Kidney glomerular epithelial cell (primary cell): ENCODE measurements at regions not wholly inside any gene's neighbourhood (a gene's known extent, or its start where the extent isn't known, plus 50 kb on each side); places are given as distances from the start of the nearest gene placed in this dataset.
"Not testable (repeated sequence)": the region's sequence is repeated elsewhere in the genome, so short reads cannot be mapped to it uniquely, and the experiment has no call there.

ENCODE experiments used
- DNase-seq: peaks from one replicate; lab custom pipeline; 2025; lab: John Stamatoyannopoulos, UW

DNA sequence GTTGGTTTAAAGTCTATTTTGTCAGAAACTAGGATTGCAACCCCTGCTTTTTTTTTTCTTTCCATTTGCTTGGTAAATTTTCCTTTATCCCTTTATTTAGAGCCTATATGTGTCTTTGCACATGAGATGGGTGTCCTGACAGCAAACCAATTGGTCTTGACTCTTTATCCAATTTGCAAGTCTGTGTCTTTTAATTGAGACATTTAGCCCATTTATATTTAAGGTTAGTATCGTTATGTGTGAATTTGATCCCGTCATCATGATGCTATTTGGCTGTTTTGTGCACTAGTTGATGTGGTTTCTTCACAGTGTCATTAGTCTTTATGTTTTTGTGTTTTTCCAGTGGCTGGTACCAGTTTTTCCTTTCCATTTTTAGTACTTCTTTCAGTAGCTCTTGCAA, 127.7 kb upstream of the ZNF267 start:
- no peak for DNase-seq

DNA sequence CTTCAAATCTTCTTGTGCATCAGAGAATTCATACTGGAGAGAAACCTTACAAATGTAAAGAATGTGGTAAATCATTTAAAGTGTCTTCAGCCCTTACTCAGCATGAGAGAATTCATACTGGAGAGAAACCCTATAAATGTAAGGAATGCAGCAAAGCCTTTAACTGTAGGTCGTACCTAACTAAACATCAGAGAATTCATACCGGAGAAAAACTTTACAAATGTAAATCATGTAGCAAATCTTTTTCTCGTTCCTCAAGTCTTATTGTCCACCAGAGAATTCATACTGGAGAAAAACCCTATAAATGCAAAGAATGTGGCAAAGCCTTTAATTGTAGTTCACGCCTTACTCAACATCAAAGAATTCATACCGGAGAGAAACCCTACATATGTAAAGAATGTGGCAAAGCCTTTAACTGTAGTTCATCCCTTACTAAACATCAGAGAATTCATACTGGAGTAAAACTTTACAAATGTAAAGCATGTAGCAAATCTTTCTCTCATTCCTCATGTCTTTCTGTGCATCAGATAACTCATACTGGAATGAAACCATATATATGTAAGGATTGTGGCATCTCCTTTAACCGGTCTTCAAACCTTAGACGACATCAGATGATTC, 118.5 kb upstream of the ZNF267 start:
- DNase-seq: no peak

DNA sequence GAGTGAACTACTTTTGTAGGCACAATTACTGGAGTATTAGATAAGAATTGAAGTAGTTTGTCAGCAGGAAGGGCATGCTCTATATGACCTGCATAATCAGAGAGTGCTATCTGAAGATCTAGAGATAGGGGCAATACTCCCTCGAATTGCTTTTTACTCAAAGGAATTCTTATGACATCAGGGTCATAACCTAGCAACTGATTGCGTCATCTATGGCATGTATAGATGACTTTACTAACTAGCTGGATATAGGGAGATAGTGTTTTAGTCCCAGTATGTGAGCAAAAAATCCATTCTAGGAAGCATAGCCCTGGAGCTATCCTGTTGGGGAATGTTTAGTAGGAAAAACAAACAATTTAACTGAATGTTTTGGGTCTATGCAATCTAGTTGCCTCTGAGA, 109.5 kb upstream of the ZNF267 start:
- DNase-seq: no peak

DNA sequence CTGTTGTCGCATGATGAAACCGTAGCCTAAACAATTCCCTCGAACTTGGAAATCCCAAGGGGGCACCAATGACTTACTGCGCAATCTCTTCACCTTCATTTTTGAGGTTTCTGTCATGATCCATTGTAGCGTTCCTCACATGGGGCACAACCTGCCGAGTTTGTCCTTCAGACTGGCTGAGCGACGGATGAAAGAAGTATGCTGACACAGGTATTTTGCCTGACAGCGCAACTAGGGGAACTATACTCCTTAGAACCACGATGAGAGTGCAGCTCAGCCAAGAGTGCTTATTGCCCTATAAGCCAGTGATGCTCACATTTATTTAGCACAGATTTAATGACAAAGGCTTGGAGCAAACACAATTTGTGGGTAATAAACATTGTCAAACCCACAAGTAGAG, 106.3 kb upstream of the ZNF267 start:
- no peak for DNase-seq

DNA sequence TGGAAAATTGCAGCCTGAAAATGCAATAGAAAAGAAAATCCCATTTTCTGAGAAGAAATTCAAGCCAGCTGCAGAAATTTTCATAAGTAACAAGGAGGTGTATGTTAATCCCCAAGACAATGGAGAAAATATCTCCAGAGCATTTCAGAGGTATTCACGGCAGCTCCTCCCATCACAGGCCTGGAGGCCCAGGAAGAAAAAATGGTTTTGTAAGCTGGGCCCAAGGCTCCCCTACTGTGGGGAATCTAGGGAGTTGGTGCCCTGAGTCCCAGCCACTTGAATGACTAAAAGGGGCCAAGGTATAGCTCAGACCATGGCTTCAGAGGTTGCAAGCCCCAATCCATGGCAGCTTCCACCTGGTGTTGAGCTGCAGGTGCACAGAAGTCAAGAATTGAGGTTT, 93.3 kb upstream of the ZNF267 start:
- DNase-seq: no peak

DNA sequence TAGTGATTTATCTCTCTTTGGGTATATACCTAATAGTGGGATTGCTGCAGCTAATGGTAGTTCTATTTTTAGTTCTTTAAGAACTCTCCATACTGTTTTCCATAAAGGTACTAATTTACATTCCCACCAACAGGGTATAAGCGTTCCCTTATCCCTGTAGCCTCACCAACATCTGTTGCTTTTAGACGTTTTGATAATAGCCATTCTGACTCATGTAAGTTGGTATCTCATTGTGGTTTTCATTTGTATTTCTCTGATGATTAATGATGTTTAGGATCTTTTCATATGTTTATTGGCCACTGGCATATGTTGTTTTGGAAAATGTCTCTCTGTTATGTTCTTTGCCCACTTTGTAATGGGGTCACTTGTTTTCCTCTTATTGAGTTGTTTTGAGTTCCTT, 88.5 kb upstream of the ZNF267 start:
- DNase-seq: no peak

DNA sequence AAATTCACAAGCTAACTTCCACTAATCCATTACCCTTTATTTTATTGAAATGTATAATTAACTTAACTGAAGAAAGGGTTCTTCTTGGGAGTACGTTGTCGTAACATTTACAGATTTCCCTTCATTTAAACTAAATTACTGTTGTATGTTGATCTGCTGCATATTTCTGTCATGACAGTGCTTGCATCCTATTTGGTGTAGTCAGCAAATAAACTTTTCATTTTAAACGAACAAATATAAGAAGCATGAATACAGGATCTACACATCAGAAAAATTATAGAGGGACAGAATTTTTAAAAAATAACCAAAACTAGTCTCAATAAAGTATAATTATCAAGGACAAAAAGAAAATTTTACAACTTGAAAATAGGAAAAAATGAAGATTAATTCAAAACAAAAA, 66.5 kb upstream of the ZNF267 start:
- no peak for DNase-seq

DNA sequence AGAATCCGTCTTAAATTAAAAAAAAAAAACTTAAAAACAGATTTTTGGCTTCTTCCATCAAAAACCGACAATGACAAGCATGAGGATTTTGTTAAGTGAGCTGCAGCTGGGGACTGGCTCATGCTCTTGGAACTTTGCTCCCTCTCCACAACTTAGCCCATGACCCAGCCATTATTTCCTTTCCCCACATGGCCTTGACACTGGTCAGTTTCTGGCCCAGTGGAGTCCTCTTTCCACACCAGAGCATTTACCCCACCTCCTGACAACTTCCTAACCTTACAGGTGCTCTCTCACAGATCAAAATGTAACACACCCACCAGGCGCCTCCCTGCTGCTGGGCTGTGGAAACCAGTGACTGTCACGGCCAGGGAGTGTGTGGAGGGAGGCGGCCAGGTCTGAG, 62.7 kb upstream of the ZNF267 start:
- DNase-seq: no peak

DNA sequence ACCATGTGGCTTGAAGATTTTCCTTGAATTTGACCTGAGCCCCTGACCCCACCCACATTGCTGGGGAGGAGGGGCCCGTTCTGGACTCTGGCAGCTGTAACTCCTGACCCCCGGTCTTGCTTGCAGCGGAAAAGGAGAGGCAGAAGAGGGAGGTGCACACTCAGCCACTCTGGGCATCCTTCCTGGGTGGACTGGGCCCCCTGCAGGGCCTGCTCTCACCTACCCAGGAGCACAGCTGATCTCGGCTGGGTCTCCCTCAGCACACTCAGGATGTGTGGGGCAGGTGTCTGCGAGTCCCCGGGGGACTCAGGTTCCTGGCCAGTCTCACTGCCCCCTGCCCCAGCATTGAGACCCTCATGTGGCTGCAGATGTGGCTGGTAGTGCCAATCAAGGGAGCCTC, 57.5 kb upstream of the ZNF267 start:
- not testable (repeated sequence) for DNase-seq

DNA sequence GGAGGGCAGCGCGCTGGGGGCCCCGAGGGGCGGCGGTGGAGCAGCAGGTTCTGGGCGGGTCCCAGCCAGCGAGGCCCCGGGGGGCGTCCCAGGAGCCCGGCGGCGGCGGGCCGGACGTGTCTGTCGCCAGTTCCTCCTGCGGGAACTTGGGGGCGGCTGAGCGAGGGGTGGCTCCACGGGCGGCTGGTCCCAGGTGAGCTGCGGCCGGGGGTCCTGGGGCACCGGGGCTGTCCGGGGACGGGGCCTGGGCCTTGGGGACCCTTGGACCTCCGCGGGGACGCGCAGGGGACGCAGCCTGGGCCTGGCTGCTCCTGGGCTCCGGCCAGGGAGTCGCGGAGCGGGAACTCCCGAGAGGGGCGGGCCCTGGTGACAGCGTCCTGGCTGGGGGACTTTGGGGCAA, 54.2 kb upstream of the ZNF267 start:
- no peak for DNase-seq

DNA sequence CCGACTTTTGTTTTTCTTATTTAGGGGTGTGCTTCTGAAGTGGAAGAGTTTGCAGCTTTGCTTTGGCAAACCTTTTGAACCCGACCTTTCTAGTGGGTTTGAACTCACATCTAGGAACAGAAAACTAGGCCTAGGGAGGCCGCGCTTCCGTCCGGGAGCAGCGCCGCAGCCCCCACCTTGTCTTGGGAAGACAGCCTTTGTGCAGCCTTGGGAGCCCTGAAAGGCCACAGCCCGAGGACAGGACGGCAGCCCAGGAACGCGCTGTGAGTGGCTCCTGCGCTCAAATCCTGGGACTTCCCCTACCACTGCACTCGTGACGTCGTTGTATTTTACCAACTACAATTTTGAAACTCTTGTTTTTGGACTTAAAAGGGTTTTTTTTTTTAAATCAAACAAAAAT, 53.7 kb upstream of the ZNF267 start:
- DNase-seq: no peak
